HG03432 (cell line): ENCODE measurements at regions not wholly inside any gene's neighbourhood (a gene's known extent, or its start where the extent isn't known, plus 50 kb on each side); places are given as distances from the start of the nearest gene placed in this dataset.
"Not testable (repeated sequence)": the region's sequence is repeated elsewhere in the genome, so short reads cannot be mapped to it uniquely, and the experiment has no call there.

Experiments
- ATAC-seq: cut with Tn5 transposase; IDR thresholded peaks from one replicate; pipeline ENCODE4 v1.9.1; 2021; ENCODE audit warnings: mild to moderate bottlenecking, moderate library complexity; ENCODE audit not compliant: unreplicated experiment

GRCh38 chr1:37158113-37158749, 123.9 kb upstream of the GRIK3 start:
- ATAC-seq: no peak

- no peak for ATAC-seq
These were observed 124.8 kb upstream of the GRIK3 start for GRCh38 chr1:37159102-37159501.

GRCh38 chr1:37161171-37161570, 126.9 kb upstream of the GRIK3 start:
- no peak for ATAC-seq

GRCh38 chr1:37162059-37162458, 127.7 kb upstream of the GRIK3 start:
- no peak for ATAC-seq

GRCh38 chr1:37166005-37166404, 131.7 kb upstream of the GRIK3 start:
- no peak for ATAC-seq

- no peak for ATAC-seq
These were observed 133.2 kb upstream of the GRIK3 start for GRCh38 chr1:37167479-37167878.

- ATAC-seq: no peak
These were observed 134.9 kb upstream of the GRIK3 start for GRCh38 chr1:37169241-37169640.

GRCh38 chr1:37169743-37170275, 135.5 kb upstream of the GRIK3 start:
- ATAC-seq: no peak

GRCh38 chr1:37171691-37172090, 137.4 kb upstream of the GRIK3 start:
- no peak for ATAC-seq

GRCh38 chr1:37174341-37174740, 140.0 kb upstream of the GRIK3 start:
- no peak for ATAC-seq

GRCh38 chr1:37174876-37175275, 140.6 kb upstream of the GRIK3 start:
- ATAC-seq: no peak

GRCh38 chr1:37175666-37176215, 141.4 kb upstream of the GRIK3 start:
- ATAC-seq: no peak

GRCh38 chr1:37176269-37176668, 142.0 kb upstream of the GRIK3 start:
- no peak for ATAC-seq

- ATAC-seq: no peak
These were observed 143.0 kb upstream of the GRIK3 start for GRCh38 chr1:37177230-37177864.

- ATAC-seq: no peak
These were observed 147.1 kb upstream of the GRIK3 start for GRCh38 chr1:37181425-37181824.

- ATAC-seq: no peak
These were observed 150.5 kb upstream of the GRIK3 start for GRCh38 chr1:37184789-37185188.

- ATAC-seq: no peak
These were observed 152.0 kb upstream of the GRIK3 start for GRCh38 chr1:37186246-37186756.

GRCh38 chr1:37189111-37189510, 154.8 kb upstream of the GRIK3 start:
- no peak for ATAC-seq

- no peak for ATAC-seq
These were observed 163.1 kb upstream of the GRIK3 start for GRCh38 chr1:37197411-37197810.

GRCh38 chr1:37214305-37214704, 180.0 kb upstream of the GRIK3 start:
- ATAC-seq: not testable (repeated sequence)

GRCh38 chr1:37233606-37234005, 199.3 kb upstream of the GRIK3 start:
- ATAC-seq: no peak

GRCh38 chr1:37234941-37235418, 200.7 kb upstream of the GRIK3 start:
- ATAC-seq: no peak
